ENCODE measurements at regions not wholly inside any gene's neighbourhood (a gene's known extent, or its start where the extent isn't known, plus 50 kb on each side); places are given as distances from the start of the nearest gene placed in this dataset.
A peak's percentile ranks its signal among the peaks of the same experiment; 100 is the strongest.

- intact Hi-C loops (cut with micrococcal nuclease) = no loop called here
- DNase-seq = no peak
- no peak for ATAC-seq
Observed at GRCh38 chr2:163319006-163319405, 416.8 kb downstream of the FIGN start.

DNA sequence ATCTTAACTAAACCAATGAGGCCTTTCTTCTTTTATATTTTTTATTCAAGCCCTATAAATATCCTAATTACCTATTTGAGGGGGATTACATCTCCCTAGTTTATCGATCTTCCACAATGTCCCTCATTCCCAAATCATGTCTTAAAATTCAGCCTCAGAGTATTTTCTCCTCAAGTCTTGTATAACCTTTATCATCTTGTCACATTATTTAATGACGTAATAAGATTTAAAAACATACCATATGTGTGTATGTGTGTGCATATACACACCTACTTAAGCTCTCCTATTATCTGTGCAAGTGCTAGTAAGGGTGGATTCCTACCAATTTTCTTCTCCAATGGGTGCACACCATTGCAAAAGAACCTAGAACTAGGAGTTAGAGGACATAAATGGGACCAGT is 421.1 kb downstream of the FIGN start:
- no peak for ATAC-seq
- DNase-seq = no peak
- intact Hi-C loops (cut with micrococcal nuclease) = no loop called here

DNA sequence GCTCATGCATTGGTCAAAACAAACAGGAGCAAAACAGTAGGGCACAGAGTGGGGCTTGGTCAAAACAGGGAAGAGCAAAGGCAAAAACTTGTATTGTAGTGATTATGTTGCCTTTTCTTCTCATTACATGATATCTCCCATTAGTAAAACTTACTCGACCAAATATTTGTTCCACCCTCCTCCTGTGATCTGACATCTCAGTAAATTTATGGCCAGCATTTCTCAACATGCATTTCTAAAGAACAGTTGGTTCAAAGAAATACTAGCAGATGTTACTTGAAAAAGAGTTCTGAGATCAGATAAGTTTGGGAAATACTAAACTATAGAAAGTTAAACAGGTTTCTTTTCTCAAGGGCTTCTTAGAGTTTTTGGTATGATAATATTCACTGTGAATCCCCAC is 423.1 kb downstream of the FIGN start:
- ATAC-seq (no peak), DNase-seq (no peak)
- intact Hi-C loops (cut with micrococcal nuclease) = no loop called here

DNA sequence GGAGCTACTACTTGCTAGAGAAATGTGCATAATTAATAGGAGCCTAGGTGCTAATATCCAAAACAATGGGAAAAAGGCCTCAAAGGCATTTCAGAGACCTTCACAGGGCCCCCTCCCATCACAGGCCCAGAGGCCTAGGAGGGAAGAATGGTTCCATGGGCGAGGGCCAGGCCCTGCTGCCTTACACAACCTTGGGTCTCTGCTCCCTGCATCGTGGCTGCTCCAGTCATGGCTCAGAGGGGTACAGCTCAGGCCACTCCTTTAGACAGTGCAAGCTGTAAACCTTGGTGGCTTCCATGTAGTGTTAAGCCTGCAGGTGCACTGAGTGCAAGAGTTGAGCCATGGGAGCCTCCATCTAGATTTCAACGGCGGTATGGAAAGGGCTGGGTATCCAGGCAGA is 429.2 kb downstream of the FIGN start:
- intact Hi-C loops (cut with micrococcal nuclease) = no loop called here
- DNase-seq = no peak
- ATAC-seq = no peak

DNA sequence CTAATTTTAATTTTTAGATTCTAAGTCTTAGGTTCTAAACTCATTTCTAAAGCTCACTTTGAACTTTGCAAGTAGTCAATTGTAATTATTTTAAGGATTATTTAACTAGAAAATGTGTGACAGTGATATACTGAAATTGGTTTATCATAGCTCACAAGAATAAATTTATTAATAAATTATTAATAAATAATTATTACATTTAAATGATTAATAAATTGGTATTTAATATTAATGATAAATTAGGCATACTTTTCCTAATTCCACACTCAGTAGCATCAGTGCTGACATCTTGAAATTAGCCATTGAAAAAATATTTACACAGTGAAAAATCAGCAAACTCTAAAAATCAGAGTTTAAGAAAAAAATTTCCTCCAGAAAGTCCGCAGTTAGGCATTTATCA is 433.7 kb downstream of the FIGN start:
- ATAC-seq = no peak
- intact Hi-C loops (cut with micrococcal nuclease) = no loop called here
- DNase-seq = no peak

DNA sequence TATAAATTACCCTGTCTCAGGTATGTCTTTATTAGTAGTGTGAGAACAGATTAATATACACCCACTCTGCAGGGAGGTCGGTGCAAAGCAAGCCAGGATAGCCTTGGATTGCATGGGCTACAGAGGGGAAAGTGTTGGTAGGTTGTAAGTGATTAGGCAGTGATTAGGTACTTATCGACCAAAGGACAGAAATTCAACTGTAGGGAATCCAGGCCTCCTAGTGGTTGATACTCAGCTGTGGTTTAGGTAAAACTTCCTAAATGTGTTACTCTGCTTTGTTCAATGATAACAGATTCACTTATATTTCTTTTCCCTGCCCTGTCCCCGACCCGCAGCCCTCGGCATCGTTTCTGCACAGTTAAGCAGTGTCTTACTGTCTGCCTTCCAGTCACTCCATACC is 444.0 kb downstream of the FIGN start:
- DNase-seq = no peak
- ATAC-seq = no peak
- intact Hi-C loops (cut with micrococcal nuclease) = no loop called here

GRCh38 chr2:163281717-163282116 is 443.1 kb upstream of the KCNH7 start:
- intact Hi-C loops (cut with micrococcal nuclease) = no loop called here
- ATAC-seq (no peak), DNase-seq (no peak)

DNA sequence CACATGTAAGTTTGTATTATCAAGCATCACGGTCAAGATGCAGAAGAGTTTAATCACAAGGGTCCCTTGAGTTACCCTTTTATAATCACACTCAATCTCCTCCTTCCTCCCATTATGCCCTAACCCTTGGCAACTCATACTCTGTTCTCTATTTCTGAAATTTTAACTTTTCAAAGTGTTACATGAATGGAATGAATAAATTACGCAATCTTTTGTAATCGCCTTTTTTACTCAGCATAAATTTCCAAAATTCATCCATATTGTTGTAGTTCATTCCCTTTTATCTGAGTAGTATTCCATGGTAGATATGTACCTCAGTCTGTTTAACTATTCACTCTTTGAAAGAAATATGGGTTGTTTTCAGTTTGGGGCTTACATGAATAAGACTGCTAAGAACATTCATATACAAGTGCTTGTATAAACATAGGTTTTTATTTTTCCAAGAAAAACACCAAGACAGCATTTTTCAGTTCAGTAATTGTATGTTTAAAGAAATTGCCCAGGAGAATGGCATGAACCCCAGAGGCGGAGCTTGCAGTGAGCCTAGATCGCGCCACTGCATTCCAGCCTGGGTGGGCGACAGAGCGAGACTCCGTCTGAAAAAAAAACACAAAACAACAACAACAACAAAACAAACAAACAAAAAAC is 430.9 kb upstream of the KCNH7 start:
- no peak for ATAC-seq
- intact Hi-C loops (cut with micrococcal nuclease) = no loop called here
- no peak for DNase-seq

DNA sequence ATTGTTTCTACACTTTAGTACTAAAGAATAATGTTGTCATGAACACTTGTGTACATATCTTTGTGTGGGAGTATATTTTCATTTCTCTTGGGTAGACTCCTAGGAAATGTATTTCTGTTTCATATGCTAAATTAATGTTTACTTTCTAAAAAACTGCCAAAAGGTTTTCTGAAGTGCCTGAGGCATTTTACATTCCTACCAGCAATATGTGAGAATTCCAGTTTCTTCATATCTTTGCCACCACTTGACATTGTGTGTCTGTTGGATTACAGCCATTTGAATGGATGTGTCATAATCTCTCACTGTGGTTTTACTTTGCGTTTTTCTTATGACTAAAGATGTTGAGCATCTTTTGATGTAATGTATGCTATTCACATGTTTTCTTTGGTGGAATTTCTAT is 428.2 kb upstream of the KCNH7 start:
- intact Hi-C loops (cut with micrococcal nuclease) = no loop called here
- ATAC-seq (no peak), DNase-seq (no peak)

GRCh38 chr2:163265562-163265961 is 427.0 kb upstream of the KCNH7 start:
- ATAC-seq = no peak
- no peak for DNase-seq
- intact Hi-C loops (cut with micrococcal nuclease) = no loop called here

- ATAC-seq = peak; percentile 25
- intact Hi-C loops (cut with micrococcal nuclease) = no loop called here
- DNase-seq = no peak
Observed at GRCh38 chr2:163264341-163264740, 425.8 kb upstream of the KCNH7 start.

- no peak for DNase-seq
- ATAC-seq = no peak
- intact Hi-C loops (cut with micrococcal nuclease) = no loop called here
Observed at GRCh38 chr2:163259489-163259888, 420.9 kb upstream of the KCNH7 start.

DNA sequence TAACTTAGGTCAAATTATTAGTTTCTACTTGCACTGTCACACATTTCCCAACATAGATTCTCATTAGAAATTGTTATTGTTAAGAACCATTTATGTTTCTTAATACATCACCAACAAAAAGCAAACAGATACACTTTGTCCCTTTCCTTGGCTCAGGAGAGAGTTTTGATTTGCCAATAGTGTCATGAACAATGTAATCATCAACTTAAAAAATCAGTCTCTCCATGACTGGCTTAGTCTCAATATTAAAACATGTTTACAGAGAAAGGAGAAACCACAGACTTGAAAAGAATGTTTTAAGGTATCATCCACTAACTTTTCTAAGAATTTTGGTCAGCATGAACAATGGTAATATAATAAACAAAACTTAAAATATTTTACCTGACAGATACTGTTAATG is 416.5 kb upstream of the KCNH7 start:
- no peak for ATAC-seq
- intact Hi-C loops (cut with micrococcal nuclease) = no loop called here
- DNase-seq = no peak

DNA sequence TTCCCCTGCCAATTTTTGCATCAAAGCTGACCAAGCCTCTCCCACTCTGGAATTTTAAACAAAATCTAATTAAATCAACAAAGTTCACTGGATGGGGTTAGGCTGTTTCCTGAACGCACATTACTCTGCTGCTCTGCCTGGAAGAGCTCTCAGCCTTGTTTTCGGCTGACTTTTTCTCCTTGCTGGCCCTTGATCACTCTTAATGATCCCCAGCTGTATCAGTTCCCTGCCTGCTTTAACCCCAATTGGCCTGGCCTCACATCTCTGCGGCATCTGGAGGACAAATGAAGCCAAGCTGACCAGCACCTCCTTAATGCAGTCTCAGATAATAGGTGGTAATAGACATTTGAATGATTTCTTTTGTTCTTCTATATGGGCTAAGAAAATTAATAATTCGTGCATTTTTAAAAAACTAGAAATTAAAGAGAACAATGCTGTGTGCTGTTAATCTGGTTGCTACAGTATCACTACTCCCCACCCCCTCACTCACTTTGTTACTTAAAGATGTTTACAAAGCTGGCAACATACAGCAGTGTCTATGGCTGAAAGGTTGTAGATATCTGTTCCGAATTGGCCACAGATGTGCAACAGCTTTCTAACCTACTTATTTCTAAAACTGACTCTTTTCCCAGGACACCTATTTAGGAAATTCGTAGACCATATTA is 415.2 kb upstream of the KCNH7 start:
- no peak for ATAC-seq
- intact Hi-C loops (cut with micrococcal nuclease) = no loop called here

DNA sequence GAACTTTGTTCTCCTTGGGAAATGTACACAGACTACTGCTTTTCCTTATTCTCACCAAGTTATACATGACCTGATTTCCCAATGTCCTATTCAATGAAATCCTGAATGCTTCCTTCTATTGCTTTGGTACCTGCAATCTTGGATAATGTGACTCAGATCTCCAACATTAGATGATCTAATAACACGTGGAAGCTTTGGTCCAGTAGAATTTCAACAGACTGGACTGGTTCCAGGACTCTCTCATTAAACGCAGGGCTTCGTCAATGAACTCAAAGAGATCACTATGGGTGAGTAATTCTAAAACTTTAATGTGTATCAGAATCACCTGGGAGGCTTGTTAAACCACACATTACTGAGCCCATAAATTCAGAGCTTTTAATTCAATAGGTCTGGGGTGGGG is 413.6 kb upstream of the KCNH7 start:
- ATAC-seq = no peak
- intact Hi-C loops (cut with micrococcal nuclease) = no loop called here

More for the DNA sequence above, 415.2 kb upstream of the KCNH7 start:
- no peak for DNase-seq

DNA sequence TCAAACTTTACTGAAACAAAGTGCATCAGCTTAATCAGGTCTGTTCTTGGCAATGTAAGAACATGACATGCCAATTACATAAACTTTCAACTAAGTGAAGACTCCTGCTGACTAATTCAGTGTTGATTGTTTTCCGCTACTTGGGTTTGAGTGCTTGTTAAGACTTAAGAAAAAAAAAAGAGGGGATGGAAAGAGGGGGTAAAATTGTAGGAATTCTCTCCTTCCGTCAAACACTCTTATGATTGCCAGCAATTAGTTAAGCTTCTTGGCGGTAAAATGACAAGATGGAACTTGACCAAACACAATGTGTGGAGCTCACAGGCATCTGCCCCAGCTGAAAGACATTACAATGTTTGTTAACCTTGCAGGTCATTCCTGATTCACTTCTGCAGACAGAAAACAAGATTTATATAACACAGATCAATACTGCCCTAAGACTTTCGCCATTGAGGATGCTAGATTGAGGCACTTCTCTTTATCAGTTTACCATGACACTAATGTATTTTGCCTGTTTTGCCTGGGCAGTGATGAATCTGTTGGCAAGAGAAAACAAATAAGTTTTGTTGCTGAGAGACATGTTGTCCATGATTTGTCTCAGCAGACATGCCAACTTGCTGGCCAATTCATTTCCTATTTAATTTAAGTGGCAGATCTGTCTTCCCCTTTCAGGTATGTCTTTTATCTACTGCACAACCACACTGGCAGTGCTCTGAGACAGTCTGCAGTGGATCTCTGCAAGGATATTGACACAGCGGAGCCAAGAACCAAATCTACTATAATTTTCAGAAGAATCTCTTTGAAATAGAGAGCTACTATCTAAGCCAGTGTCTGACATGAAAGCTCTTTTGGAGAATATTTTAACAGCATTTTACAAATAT is 410.0 kb upstream of the KCNH7 start:
- intact Hi-C loops (cut with micrococcal nuclease) = no loop called here
- no peak for DNase-seq
- no peak for ATAC-seq

More for the DNA sequence above, 413.6 kb upstream of the KCNH7 start:
- no peak for DNase-seq

DNA sequence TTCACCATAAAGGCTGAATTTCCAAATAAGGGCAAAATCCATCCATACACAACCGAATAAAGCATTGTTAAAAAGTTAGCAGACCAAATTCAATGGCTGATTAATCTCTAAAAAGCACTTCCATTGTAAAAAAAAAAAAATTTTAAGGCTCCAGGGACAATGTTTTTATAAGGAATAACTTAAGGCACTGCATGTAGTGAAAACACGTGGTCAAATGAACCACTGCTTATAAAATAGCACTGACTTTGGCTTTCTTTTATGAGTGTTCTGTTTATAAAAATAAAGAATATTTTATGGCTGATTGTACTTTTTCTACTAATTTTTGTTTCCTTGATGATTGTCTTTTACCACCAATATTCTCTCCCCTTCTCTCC is 409.3 kb upstream of the KCNH7 start:
- ATAC-seq = no peak
- no peak for DNase-seq
- intact Hi-C loops (cut with micrococcal nuclease) = no loop called here

DNA sequence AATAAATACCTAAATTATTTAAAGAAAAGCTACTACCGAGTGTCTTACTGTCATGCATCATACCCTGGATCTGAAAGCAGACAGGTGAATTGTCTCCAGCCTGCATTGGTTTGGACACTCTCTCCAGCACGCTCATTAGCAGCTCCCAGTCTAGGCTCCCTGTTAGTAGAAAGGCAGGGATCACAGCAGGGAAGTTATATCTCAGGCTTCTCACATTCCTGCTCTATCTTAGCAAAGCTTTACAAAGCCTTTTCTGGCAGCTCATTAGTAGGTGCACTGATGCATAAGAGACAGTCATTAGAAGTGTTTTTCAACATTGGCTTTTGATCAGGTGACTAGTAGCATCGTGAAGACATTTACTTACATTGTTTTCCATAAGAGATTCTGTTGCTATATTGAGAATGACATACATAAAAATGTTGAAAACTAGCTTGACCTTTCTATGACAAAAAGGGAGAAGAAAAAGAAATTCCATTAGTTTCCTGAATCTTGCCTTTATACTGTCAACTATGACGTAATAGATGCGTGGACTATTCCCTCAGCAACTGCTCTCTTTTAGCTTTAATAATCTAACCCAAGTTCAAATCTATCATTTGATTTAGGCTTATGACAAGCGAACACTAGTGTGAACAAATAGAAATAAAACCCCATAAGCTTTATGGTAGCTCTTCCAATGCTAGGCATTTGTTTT is 408.7 kb upstream of the KCNH7 start:
- ATAC-seq = no peak
- no peak for DNase-seq
- intact Hi-C loops (cut with micrococcal nuclease) = no loop called here

GRCh38 chr2:163246135-163246534 is 407.6 kb upstream of the KCNH7 start:
- intact Hi-C loops (cut with micrococcal nuclease) = no loop called here
- ATAC-seq (no peak), DNase-seq (no peak)

GRCh38 chr2:163236553-163236952 is 398.0 kb upstream of the KCNH7 start:
- intact Hi-C loops (cut with micrococcal nuclease) = no loop called here
- DNase-seq = no peak
- no peak for ATAC-seq

Measured in left ventricle myocardium superior (tissue), 1 donor.